ENCODE measurements at regions not wholly inside any gene's neighbourhood (a gene's known extent, or its start where the extent isn't known, plus 50 kb on each side); places are given as distances from the start of the nearest gene placed in this dataset.
A peak's percentile ranks its signal among the peaks of the same experiment; 100 is the strongest.
"Not testable (repeated sequence)": the region's sequence is repeated elsewhere in the genome, so short reads cannot be mapped to it uniquely, and the experiment has no call there.

DNA sequence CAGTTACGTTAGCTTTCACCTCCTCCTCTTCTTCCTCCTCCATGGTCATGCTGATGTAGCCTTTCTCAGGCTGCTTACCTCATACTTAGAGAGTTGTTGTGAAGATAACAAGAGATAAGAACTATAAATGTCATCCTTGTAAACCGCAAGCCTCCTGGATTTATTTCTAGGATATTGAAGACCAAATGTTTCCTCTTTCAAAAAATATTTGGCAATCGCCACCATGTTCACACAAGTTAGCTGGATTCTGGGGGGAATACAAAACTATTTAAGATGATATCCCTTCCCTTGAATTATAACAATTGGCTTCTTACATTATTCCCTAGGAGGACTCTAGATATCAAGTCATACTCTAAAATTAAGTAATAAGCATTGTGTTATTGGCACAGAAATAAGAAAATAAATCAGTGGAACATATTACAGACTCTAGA is 99.8 kb upstream of the PLEKHG1 start:
- DNase-seq: no peak

DNA sequence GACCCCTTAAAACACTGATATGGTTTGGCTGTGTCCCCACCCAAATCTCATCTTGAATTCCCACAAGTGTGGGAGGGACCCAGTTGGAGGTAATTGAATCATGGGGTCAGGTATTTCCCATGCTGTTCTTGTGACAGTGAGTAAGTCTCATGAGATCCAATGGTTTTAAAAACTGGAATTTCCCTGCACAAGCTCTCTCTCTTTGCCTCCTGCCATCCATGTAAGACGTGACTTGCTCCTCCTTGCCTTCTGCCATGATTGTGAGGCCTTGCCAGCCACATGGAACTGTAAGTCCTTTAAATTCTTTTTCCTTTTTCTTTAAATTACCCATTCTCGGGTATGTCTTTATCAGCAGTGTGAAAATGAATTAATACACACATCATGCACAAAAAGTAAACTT is 99.1 kb upstream of the PLEKHG1 start:
- not testable (repeated sequence) for DNase-seq

DNA sequence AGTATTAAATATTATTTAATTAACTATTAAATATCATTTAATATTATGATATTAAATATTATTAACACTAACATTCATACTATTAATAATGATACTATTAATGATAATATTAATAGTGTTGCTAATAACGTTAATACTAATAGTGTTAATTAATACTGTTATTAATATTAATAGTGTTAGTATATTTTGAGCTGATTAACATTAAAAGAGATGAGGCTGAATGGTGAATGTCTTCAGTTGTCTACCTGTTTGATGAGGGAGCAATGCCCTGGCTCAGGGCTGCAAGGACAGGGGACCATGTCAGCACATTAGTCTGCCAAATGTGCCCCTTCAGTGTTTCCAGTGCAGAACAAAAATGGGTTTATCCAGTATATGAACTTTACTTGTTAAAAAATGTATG is 96.6 kb upstream of the PLEKHG1 start:
- no peak for DNase-seq

DNA sequence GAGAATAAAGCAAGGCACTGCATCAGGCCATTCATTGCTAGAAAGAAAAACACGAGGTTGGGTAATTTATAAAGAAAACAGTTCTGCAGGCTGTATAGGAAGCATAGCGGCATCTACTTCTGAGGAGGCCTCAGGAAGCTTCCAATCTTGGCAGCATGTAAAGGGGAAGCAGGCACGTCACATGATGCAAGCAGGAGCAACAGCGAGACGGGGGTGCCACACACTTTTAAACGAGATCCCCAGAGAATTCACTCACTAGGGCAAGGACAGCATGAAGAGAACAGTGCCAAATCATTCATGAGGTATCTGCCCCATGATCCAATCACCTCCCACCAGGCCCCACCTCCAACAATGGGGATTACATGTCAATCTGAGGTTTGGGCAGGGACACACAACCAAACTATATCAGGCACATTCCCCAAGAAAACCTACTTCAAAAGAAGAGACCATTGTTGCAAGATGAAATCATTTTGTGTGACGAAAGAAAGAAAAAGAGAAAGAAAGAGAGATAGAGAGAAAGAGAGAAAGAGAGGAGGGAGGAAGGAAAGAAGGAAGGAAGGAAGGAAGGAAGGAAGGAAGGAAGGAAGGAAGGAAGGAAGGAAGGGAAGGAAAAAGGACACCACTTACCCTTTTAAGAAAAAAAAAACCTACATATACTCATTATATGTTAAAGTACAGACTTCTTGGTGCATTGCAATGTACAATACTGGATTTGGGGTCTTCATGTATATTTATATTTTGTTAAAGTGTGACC is 95.9 kb upstream of the PLEKHG1 start:
- DNase-seq: no peak

DNA sequence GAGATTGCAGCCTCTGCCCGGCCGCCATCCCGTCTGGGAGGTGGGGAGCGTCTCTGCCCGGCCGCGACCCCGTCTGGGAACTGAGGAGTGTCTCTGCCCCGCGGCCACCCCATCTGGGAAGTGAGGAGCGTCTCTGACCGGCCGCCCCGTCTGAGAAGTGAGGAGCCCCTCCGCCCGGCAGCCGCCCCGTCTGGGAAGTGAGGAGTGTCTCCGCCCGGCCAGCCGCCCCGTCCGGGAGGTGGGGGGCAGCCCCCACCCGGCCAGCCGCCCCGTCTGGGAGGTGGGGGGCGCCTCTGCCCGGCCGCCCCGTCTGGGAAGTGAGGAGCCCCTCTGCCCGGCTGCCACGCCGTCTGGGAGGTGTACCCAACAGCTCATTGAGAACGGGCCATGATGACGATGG is 92.3 kb upstream of the PLEKHG1 start:
- not testable (repeated sequence) for DNase-seq

DNA sequence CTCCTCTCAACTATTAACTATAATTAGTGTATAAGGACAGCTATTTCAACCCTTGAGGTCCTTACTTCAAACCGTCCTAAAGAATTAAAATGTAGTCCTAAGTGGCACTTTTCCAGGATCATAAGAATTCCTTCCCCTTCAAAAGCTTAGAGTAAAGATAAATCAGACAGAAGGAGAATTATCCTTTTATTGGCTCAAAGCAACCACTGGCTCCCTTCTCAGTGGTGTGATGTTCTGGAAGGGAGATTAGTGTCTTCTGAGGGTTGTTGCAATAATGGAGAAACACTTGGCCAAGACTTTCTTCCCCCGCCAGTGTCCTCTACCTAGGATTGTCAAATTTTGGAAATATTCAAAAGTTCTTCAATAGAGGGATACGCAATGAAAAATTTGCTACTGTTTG is 89.1 kb upstream of the PLEKHG1 start:
- DNase-seq: no peak

DNA sequence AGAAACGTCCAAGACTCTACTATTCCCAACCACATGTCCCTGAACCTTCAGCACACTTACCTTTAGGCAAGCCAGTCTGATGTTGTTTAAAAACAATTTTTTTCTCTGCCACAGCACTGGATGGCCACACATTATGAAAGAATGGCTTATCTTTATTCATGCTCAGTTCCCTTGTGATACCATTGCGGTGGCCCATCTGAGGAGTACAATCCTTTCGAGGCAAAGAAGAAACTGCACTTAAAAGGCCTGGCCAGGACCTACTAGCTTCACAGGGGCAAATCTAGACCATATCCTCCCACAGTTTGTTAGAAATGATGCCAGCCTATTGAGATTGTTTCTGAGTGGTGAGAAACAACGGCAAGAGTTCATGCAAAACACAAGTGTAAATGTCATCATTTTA is 88.4 kb upstream of the PLEKHG1 start:
- DNase-seq: no peak

DNA sequence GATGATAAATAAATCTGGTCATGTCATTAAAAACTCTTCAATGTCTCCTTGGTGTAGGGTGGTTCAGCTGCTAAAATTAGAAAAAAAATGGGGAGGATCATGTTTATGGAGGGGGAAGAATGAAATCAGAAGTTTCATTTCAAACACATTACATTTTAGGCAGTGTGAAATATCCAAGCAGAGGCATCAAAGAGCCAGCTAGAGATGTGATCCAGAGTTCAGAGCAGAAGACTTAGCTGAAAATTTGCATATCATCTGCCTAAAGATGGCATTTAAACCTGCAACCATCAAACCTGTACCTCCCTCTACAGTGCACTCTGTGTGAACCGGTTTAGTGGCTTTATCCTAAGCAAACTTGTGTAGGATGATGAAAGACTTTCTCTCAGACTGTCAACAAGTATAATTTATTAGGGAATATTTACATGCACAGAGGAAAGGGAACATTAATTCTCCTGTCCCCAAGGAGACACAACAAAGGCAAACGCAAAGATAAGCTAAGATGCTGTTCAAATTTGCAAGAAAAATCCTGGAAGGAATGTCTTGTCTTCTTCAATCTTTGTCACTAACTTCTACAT is 84.8 kb upstream of the PLEKHG1 start:
- peak; percentile 70 for DNase-seq

DNA sequence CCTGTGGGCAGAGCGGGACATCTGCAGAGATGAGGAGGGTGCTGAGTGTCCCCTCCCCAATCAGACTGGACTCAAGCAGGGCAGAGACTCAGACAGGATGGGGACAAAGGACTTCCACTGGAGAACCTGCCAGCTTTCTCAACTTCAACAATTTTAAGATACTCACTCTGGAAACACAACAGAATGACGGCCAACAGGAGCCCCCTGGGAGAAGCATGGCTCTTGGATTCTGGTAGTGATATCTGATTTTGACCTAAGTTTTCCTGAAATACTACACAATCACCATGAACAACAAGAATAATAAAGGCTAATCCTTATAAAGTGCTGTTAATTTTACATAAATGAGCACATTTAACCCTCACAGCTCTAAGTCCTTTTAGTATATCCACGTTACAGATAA is 83.5 kb upstream of the PLEKHG1 start:
- DNase-seq: no peak

DNA sequence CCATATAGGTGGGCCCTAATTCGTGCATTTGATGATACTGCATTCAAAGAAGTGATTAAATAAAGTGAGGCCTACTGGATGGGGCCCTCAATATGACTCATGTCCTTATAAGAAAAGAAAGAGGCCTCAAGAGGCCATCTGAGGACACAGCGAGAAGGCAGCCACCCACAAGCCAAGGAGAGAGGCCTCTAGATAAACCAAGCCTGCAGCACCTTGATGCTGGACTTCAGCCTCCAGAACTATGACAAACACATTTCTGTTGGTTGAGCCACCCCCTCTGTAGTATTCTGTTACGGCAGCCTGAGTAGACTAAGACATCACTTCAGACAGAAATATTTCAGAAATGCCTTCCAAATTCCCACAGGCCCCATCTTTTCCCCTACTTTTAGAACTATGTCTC is 82.5 kb upstream of the PLEKHG1 start:
- DNase-seq: no peak

DNA sequence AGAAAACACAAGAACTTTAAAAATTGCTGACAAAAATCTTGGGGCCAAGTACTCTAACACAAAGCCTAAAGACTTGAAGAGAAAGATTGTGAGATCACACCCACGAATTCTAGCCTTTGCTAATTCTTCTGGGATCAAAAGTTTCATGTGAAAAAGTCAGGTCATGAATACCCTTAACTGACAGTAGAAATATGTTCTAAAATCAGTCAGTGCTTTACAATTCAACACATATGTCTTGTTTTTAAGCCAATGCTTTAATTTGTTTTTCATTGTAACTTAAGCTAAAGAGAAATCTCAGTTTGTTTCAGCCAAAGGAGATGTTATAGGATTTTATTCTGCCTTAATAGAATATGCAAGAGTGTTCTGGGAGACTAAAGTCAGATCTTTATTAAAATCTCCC is 78.2 kb upstream of the PLEKHG1 start:
- DNase-seq: no peak

DNA sequence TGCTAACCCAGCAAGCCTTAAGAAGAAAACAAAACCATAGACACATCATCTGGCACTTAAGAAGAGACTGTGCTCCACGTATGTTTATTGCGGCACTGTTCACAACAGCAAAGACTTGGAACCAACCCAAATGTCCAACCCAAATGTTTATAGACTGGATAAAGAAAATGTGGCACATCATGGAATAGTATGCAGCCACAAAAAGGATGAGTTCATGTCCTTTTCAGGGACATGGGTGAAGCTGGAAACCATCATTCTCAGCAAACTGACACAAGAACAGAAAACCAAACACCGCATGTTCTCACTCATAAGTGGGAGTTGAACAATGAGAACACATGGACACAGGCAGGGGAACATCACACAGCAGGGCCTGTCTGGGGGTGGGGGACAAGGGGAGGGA is 76.5 kb upstream of the PLEKHG1 start:
- DNase-seq: not testable (repeated sequence)

DNA sequence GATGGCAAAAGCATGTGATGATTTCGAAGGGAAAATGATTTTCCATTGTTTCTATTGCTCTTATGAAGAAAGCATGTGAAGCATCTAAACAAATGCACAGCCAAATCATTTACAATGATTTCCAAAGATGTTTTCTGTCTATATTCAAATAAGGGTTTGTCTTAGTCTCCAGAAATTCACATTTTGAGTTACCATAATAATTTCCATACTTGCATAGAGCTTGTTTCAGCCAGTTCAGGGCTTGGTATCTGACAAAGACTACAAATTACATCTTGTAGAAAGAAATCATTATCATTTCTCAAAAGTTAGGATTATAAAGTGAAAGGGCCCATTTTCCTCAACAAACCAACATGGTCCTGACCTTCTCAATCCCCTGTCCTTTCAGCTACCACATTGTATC is 74.4 kb upstream of the PLEKHG1 start:
- no peak for DNase-seq

DNA sequence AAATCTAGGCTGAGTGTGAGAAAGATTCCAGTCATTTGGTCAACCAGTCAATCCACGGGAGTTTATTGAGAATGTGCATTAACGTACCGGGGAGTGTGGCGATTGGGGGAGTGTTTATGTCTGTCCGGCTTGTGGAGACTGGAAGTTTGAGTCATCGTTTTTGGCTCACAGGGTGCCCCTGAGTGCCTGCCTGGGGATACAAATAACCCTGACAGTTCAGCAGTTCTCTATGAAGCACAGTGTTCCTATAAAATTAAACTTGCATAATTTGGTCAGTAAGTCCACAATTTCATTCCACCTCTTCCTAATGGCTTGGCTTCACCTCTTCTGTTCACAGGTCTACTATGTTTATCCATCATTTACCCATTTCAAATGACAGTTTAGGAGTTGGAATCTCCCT is 72.6 kb upstream of the PLEKHG1 start:
- DNase-seq: no peak

DNA sequence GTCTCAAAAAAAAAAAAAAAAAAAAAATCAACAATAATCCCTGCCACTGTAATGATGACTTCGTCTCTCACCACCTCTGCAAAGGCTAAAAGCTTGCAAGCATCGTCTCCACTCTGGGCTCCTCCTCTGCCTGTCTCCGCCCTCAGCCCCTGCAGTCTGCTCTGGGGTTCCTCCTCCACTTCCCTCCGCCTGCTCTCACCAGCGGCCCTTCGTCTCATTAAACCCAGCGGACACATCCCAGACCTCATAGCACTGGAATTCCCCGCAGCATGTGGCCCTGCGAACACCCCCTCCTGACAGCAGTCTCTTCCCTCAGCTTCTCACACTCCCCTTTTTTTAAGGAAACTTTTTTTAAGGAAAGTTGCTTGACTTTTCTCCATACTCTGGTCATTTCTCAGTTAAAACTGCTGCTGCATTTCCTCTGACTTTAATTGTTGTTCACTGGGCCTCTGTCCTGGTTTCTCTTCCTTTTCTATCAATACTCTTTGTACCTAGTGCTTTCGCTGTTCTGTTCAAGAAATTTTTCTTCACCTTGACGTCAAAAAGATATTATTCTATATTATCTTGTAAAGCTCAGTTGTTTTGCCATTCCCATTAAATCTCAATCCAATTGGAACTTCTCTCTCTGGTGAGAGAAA is 70.9 kb upstream of the PLEKHG1 start:
- DNase-seq: no peak

DNA sequence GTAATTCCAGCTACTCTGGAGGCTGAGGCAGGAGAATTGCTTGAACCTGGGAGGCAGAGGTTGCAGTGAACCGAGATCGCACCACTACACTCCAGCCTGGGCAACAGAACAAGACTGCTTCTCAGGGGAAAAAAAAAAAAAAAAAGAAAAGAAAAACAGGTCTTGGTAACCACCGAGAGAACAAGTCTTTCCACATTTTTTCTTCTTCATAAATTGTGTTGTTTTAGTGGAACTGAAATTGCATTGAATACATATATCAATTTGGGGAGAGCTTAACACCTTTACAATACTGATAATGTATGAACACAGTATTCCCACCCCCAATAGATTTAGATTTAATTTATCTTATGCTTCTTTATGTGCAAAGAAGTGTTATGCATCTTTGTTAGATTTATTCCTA is 70.0 kb upstream of the PLEKHG1 start:
- no peak for DNase-seq

DNA sequence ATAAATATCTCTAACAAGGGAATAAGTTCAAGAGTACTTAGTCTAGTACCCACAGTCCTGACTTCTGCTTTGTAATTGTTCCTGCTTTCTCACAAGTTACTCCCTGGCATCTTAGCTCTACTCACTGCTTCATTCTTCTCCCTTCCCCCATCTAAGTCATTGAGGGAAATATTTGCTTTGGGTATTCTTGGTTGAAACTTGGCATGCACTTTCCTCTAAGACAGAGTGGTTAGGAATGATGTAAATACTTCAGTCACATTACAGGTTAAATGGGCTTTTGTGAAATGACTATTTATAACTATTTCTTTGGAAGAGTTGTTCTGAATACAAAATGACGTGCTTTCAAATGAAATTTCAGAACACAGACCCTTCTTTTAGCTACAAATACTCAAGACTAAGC is 67.7 kb upstream of the PLEKHG1 start:
- no peak for DNase-seq

DNA sequence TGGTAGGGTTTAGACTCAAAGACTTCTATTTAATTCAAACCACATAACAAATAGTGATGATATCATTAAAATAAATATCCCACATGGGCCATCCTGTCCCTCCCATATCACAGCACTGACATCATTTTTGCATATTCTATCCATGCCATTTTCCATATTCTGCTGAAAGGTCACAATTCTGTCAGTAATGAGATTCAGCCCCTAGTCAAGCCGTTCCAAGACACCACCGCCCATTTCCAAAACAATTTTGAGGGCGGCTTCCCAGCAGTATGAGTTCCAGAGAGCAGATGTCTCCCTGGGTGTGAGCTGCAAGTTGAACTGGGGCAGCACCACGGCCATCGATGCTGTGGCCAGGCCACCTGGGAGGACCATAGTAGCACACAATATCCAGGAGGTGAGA is 65.1 kb upstream of the PLEKHG1 start:
- DNase-seq: no peak

DNA sequence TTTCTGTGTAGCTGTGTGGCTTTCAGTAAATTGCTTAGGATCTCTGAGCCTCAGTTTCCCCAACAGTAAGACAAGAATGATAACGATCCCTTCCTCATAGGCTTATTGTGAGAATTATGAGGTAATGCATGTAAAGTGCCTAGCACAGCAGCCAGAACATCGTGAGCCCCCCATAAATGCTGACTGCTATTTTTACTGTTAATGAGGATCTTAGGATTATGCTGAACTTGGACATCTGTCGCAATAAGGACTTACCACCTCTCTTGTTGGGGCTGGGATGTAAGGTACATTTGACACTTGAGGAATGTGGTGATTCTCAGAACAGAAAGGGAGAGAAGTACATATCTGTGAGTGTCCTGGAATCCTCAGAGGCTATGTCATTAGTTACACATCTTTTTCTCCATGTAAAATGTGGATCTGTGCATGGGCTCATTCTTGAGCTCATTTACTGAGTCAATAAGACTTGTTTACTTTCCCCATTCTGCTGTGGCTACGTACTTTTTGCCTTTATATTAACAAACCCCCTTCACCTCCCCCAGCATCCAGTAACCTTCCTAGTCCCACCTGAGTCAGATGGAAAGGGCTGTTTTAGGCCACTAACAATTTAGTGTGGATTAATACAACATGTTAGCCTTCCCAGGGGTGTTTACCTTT is 64.4 kb upstream of the PLEKHG1 start:
- no peak for DNase-seq

DNA sequence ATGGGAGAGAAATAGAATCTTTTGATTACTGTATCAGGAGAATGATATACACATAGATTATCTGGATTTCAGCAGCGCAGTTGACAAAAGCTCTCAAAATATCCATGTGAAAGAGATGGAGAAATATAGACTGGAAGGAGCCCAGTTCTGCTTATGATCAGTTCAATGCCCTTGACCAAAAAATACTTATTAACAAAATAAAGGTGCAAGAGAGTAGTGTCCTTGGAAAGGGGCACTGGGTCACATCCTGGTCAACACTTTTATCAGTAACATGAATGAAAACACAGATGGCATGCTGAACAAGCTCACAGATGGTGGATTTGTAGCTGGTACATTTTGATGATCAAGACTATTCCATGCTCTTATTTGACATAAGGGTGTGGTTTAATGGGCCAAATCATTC is 63.9 kb upstream of the PLEKHG1 start:
- DNase-seq: no peak

DNA sequence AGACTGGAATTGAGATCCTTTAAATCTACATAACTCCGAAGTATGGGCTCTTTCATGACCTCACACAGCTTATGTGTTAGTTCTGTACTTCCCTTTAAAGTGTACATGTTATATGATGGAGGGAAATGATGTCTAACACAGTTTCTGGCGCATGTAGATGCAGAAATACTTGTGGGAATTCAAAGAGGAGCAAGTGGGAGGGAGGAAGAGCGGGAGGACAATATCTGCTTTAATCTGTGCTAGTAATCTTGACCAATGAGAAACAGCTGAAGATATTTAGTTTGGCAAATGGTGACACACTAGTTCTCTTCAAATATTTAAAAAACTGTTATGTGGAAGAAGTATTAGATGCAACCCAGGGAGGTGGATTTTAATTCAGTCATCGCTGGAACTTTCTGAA is 62.9 kb upstream of the PLEKHG1 start:
- no peak for DNase-seq

DNA sequence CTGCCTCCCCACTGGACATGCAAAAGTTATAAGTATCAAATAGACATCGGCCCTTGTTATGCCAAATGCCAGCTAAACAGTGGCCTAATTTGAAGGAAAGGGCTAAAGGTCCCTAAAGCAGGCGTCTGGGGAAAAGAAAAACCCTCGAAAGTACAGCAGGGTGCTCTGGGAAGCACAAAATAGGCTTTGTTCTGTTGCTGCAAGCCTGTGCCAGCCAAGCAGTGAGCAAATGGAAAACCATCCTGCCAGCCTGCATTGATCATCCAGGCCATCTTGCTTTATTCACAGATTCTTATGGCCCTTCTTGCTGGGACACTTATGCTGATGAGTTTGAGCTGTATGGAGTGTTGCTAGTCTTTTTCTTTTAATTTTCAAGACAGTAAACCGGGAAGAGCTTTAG is 62.2 kb upstream of the PLEKHG1 start:
- no peak for DNase-seq

DNA sequence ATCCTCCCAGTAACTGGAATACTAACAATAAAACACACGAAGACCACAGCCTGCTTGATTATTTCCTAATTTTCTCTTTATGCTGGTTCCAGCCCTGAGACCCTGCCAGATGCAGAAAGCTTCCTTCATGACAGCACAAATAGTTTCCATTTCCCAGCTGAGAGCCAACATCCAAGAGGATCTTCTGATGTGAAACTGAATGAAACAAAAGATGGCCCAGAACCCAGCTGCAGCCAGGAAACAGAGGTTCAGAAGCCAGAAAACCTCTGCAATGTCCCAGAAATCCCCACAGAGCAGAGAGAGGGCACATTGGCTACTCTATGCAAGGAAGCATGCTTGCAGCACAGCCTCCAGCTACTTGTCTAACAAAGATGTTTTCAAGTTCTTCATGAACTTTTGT is 61.8 kb upstream of the PLEKHG1 start:
- DNase-seq: no peak

DNA sequence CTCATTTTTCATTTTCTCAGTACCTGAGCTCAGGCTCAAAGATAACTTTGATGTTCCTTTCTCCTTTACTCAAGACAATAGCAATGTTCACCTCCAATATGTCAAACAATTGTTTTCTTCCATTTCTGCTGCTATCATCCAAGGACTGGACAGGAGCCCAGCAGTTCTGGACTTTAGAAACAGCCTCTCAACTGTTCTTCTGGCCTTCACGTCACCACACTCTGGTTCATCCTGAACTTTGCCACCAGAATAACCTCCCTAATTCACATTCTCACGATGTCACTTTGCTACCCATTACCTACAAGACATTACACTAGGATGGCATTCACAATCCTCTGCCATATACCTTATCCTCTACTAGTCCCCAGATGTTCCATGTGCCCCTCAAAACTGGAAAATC is 60.6 kb upstream of the PLEKHG1 start:
- DNase-seq: no peak

Measured in NCI-H1417 treated with DMSO at 0.1 percent for 48 hours (cell line).